ENCODE measurements at regions not wholly inside any gene's neighbourhood (a gene's known extent, or its start where the extent isn't known, plus 50 kb on each side); places are given as distances from the start of the nearest gene placed in this dataset.

DNA sequence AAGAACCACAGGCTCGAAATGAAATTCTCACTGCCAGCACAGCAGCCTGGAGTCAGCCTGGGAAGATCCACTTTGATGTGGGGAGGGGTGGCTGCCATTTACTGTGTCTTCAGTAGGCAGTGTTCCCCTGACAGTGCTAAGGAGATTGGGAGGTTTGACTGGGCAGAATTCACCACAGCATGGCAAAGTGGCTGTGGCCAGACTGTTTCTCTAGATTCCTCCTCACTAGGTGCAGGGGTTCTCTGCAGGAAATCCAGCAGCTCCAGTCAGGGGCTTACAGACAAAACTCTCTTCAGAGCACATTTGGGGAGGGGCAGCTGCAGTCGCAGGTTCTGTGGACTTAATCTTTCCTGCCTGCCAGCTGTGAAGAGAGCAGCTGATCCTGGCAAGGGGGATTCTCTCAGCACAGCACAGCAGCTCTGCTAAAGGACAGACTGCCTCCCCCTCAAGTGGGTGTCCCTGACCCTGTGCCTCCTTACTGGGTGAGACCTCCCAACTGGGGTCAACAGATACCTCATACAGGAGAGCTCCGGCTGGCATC is 1174.0 kb downstream of the RAPGEF2 start:
- DNase-seq (ENCODE audit: low read depth): no peak

DNA sequence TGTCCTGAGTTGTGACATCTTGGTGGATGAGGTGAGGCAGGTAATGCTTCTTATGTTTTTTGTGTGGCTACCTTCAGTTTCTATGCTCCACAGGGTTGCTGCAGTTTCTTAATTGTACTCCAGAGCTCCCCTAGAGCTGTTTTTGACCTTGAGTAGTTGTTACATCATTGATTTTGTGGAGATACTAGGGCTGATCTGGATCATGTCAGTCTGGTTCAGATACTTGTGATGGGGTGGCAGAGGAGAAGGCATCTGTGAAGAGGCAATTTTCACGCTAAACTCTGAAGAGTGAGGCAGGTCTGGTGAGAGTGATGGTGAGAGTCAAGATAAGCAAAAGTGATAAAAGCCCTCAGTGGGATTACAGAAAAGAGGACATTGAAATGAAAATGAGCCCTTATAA is 1180.2 kb downstream of the RAPGEF2 start:
- no peak overlapping the region for H3K4me3 ChIP-seq (ENCODE audit: low read depth, low read length)
- TF ChIP-seq, protein P1, sequence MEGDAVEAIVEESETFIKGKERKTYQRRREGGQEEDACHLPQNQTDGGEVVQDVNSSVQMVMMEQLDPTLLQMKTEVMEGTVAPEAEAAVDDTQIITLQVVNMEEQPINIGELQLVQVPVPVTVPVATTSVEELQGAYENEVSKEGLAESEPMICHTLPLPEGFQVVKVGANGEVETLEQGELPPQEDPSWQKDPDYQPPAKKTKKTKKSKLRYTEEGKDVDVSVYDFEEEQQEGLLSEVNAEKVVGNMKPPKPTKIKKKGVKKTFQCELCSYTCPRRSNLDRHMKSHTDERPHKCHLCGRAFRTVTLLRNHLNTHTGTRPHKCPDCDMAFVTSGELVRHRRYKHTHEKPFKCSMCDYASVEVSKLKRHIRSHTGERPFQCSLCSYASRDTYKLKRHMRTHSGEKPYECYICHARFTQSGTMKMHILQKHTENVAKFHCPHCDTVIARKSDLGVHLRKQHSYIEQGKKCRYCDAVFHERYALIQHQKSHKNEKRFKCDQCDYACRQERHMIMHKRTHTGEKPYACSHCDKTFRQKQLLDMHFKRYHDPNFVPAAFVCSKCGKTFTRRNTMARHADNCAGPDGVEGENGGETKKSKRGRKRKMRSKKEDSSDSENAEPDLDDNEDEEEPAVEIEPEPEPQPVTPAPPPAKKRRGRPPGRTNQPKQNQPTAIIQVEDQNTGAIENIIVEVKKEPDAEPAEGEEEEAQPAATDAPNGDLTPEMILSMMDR (IDR thresholded peaks at IDR 0.05; ENCODE audit: control insufficient read depth, extremely low read depth, insufficient read depth): no peak
- DNase-seq (ENCODE audit: low read depth): no peak

More for the DNA sequence above, 1174.0 kb downstream of the RAPGEF2 start:
- TF ChIP-seq, protein P1 (IDR thresholded peaks at IDR 0.05; ENCODE audit: control insufficient read depth, extremely low read depth, insufficient read depth): no peak
- no peak overlapping the region for H3K4me3 ChIP-seq (ENCODE audit: low read depth, low read length)

DNA sequence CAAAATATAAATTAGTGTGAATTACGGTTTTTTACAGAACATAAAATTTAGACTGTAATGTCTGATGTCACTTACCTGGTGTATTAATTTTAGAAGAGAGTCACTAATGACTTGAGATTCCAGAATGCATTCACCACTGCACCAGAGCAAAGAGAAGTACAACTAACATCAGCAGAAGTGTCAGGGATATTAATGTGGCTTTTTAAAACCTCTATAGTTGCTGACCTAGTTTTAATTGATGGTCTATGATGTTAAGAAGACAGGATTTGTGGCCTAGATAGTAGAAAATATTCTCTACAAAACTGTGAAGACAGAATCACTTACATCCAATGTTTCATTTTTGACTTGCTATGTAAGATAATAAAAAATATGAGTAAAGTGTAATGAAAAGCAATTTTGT is 1181.6 kb downstream of the RAPGEF2 start:
- no peak for DNase-seq (ENCODE audit: low read depth)
- TF ChIP-seq, protein P1 (IDR thresholded peaks at IDR 0.05; ENCODE audit: control insufficient read depth, extremely low read depth, insufficient read depth): no peak
- H3K4me3 ChIP-seq (ENCODE audit: low read depth, low read length): no peak overlapping the region

DNA sequence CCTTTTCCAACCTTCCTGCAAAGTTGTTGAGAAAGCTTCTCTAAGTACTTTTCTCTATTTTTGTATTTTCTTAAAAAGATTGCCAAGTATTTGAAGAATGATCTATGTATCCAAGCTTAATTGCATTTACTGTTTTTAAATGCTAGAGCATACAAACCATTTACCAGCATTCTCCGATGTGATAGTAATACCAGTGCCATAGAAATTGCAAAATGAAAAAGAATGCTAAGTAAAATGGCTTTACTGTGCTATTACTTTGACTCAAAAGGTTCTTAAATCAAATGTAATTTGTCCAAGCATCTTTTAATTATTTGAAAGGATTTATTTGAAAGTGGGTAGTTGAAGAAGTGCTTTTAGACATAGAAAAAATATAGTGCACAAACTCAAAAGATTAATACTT is 1183.2 kb downstream of the RAPGEF2 start:
- TF ChIP-seq, protein P1 (IDR thresholded peaks at IDR 0.05; ENCODE audit: control insufficient read depth, extremely low read depth, insufficient read depth): no peak
- H3K4me3 ChIP-seq (ENCODE audit: low read depth, low read length): no peak overlapping the region
- DNase-seq (ENCODE audit: low read depth): no peak

DNA sequence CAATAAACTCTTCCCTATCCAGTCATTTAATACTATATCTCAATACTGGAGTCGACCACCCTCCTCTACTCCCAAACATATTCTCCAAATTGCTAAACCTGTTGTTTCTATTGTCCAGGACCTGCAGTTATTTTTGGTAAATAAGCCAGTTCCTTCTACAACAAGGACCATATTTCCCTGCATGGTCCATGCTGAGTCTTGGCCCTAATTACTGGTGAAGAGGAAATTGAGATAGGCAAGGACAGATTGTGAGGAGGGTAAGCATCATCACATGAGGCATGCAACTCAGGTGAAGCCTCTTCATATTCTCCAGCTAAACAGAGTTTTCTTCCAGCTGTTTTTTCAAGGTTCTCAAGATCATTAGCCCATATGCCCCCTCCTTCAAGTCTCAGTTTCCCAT is 1193.6 kb downstream of the RAPGEF2 start:
- no peak overlapping the region for H3K4me3 ChIP-seq (ENCODE audit: low read depth, low read length)
- TF ChIP-seq, protein P1 (IDR thresholded peaks at IDR 0.05; ENCODE audit: control insufficient read depth, extremely low read depth, insufficient read depth): no peak
- no peak for DNase-seq (ENCODE audit: low read depth)

DNA sequence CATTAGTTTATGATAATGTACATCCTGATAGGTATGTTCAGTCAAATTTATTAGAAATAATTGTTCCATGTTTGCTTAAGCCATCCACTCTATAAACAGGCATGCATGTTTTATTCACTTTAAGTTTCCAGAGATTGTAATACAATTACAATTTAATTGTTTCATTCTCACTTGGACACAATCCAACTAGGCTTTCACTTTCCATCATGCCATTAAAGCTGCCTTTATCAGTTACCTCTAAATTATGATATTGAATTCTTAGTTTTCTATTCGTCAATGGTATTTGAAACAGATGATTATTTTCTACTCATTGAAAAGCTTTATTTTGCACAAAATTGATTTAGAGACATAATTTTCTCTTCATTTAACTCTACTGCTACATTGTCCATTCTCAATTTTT is 1196.3 kb downstream of the RAPGEF2 start:
- no peak overlapping the region for H3K4me3 ChIP-seq (ENCODE audit: low read depth, low read length)
- TF ChIP-seq, protein P1 (IDR thresholded peaks at IDR 0.05; ENCODE audit: control insufficient read depth, extremely low read depth, insufficient read depth): no peak
- no peak for DNase-seq (ENCODE audit: low read depth)

DNA sequence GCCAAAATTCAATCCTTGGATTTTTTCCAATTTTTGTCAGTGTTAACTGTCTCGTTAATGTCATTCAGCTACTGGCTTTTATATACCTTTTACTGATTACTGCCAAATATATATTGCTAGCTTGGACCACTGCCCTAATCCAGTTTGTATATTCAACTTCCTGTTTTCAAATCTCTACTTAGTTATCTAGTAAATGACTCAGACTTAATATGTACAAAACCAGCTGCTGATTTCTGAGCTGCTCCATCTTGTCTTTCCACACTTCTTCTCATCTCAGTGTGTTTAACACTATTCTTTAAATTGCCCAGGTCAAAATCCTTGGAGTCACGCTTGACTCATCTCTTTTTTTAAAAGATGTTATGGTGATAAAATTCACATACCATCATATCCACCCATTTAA is 1196.7 kb downstream of the RAPGEF2 start:
- peak; percentile 77 for DNase-seq (ENCODE audit: low read depth)
- H3K4me3 ChIP-seq (ENCODE audit: low read depth, low read length): no peak overlapping the region
- TF ChIP-seq, protein P1 (IDR thresholded peaks at IDR 0.05; ENCODE audit: control insufficient read depth, extremely low read depth, insufficient read depth): no peak
